Activated CD4-positive, alpha-beta T cell treated with anti-CD3 and anti-CD28 coated beads for 4 hours (primary cell): ENCODE measurements at regions not wholly inside any gene's neighbourhood (a gene's known extent, or its start where the extent isn't known, plus 50 kb on each side); places are given as distances from the start of the nearest gene placed in this dataset.

ENCODE experiments used
- DNase-seq, 2 donors: peaks; one replicate each; pipeline ENCODE4 v3.0.0-alpha.2; 2020

GRCh38 chr7:81648716-81649115 lies 121.1 kb downstream of the HGF start:
- no peak for DNase-seq

DNA sequence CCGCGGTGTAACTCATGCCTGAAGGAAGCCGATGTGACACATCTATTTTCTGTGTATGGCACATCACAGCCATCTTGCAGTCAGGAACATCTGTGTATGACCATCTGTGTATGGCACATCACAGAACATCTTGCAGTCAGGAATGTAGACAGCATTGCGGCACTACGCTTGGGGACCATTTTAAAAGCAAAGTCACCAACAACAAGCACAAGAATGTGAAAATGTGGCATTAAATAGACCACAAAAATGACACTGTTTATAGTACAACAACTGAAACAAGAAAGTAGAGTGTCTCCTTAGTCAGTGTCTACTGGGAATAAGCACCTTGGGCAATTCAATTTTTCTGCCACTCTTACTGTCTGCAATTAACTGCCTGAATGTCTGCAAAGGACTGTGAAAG lies 124.4 kb downstream of the HGF start:
- DNase-seq = no peak

GRCh38 chr7:81641873-81642272 lies 128.0 kb downstream of the HGF start:
- DNase-seq = no peak

DNA sequence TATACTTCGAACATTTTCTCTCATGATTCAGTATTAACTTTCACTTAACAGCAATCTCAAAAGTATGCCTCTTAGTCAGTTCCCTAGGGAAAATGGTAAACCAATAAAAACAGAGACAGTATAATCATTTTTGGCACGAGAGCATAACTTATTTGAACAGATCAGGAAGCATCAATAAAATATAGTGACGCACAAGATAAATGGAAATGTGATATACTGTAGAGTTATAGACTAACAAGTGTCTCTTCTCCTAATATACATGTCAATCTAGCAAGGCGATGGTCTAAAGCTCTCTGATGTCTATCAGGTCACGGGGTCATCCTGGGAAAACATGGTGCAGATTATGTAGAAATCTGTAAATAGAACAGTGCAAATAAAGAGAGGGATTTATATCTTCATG lies 131.6 kb downstream of the HGF start:
- DNase-seq = no peak

DNA sequence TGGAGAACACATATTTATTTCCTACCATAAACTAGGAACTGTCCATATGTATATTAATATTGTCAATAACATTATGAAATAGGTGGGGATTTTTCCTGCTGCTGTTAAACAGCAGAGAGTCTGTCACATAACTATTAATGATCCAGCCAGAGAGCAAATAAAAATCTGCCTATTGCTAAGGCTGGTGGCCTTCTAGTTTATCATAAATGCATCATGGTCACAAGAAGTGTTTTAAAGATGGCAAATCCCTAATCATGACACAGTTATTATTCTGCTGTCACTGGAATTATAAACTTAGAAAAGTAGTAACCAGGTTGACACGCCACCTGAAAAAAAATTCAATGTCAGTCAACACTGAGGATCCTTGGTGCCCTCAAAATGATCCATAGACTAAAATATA lies 132.3 kb downstream of the HGF start:
- DNase-seq = no peak

GRCh38 chr7:81632418-81632817 lies 137.4 kb downstream of the HGF start:
- no peak for DNase-seq

DNA sequence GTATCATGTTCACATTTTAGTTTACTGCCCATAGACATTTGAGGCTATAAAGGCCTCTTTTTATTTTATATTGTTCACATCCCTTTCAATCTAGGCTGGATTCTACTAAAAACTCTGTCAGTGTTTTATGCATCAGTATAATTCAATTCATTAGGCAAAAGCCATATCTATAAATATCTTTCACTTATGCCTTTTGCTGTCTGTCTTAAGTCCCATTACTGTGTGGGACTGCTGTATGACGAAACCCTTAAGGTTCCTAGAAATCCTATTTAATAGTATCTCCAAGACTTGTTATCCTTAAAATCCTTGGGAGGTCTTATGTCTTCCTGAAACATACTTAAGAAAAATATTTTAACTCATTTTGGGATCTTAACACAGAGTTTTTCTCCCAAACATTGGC lies 139.2 kb downstream of the HGF start:
- DNase-seq = no peak

- no peak for DNase-seq
These were observed 140.1 kb downstream of the HGF start for GRCh38 chr7:81629702-81630101.

DNA sequence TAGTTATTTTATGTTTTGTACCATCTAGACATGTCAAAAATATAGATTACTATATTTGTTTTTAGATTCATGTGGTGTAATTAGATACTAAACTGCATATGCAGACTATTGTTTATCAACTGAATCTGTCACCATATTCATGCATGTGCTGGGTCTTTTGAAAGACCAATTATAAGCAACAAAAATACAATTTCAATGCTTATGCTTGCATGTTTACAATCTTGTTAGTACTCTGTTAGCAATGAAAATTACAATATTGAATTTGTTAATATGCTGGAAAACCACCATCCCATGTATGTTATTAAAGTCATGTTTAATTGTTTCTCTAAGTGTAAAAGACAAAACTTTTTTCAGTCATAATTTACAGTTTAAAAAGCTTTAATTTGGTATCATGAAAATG lies 140.9 kb downstream of the HGF start:
- DNase-seq = no peak

DNA sequence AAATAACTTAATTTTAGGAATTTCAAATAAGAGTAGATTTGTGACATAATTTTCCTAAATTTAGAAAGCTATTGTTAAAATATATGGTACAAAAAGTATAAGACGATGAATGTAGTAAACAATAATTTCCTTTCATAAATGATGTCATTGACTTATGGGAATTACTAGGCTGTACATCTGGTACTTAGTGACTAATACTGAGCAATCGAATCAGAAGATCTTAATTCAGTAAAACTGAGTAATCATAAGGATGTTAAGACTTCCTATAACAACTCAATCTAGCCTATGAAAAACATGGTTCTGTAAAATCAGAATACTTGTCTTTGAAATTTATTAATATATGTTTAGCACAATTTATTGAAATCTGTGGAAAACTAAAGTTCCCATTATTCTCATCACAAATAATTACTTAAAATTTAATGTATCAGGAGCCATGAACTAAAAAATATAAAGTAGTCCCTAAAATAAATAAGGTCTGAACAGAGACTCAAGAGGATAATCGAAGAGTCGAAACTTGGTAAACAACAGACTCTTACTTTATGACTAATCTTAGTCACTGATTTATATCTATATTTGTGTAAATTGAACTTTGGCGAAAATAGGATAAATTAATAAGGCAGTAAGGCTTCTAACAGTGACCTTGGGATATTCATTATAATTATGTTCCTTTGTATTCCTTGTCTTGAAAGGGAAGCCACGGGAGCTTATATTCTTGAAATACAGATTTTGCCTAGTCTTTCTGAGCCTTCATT lies 142.1 kb downstream of the HGF start:
- DNase-seq = no peak

- no peak for DNase-seq
These were observed 143.8 kb downstream of the HGF start for GRCh38 chr7:81626008-81626407.

- DNase-seq = no peak
These were observed 144.9 kb downstream of the HGF start for GRCh38 chr7:81624650-81625631.

- DNase-seq = no peak
These were observed 145.7 kb downstream of the HGF start for GRCh38 chr7:81624021-81624592.

DNA sequence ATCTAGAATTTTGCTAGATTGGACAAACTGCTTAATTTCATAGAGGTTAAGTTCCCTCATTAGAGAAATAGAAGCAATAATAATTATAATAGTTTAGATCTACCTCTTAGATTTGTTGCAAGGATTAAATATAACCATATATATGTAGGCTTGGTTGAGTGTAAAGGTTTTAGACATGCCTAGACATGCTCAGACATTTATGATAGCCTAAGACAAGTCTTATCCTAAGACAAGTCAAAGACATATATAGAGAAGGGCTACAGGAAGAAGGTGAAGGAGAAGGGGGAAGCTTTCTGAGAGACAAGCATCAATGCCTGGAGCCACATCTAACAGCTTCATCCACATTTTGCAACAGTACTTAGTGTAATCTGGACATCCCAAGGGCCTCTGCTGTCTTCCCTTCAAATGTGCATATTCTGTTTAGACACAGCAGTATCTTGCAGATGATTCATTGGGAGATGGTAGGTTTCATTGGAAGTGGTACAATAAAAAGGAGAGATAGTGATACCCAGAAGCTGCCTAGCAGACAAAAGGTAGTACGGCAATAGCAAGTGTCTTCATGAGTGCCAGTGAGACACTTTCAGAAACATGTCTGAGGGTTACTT lies 146.5 kb downstream of the HGF start:
- no peak for DNase-seq

DNA sequence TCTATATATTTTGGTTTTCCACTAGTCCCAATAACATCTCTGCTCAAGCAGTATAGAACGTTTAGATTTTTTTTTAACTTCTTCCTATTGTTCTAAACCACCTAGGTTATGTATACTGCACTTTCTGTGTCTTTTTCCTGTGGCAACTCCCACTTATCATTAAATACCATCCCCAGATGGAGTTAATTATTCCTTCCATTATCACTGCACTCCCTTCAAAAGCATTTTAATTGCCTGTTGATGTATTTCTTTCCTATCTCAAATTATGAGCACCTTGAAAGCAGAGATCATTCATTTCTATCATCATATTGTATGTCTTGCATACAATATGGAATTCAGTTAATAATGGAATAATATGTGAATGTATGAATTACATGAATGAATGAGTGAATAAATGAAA lies 148.0 kb downstream of the HGF start:
- no peak for DNase-seq

DNA sequence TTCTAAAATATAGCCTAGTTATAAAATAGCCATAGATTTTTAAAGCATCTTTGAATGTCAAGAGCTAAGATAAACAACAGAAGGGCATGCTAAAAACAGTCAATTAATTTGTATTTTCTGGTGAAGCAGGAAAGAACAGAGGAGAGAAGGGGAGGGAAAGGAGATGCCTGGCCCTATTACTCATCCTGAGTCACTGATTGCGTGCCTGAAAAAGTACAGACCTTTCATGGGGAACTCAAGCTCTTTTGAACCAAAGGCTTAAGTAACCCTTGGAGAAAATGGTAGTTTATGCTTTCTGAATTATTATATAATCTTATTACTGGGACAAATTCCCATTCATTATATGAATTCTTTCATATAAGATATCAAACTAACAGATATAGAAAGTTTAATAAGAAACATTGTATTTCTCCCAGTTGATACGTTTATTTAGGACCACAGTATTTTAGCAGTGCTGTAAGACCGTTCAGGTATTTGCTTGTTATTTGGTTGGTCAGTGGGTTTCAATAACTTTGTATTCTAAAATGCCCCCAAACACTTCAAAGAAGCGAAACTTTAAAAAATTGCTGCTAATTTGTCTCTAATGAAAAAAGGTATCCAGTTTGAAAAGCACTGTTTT lies 151.3 kb downstream of the HGF start:
- no peak for DNase-seq

DNA sequence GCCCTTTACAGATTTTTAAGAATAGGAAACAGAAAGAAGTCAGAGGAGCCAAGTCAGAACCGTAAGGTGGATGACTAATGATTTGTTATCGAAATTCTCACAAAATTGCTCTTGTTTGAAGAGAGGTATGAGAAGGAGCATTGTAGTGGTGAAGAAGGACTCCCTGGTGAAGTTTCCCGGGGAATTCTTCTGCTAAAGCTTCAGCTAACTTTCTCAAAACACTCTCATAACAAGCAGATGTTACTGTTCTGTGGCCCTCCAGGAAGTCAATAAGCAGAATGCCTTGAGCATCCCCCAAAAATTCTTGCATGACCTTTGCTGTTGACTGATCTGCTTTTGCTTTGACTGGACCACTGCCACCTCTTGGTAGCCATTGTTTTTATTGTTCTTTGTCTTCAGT lies 152.9 kb downstream of the HGF start:
- no peak for DNase-seq

DNA sequence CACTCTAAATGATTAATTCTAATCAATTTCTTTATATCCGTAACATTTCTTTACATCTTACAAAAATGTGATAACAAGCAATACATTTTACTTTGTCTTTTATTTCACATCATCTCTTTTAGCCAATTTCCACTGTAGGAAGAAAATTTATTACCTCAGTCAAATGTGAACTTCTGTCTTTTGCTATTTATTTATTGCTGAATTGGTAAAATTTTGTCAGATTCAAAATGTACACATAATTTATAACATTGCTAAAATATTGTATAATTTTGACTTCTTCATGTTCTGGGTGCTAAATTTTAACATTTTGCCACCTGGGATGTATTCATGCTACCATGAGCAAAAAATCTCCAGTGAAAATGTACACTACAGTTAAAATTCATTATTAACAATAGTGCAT lies 158.0 kb downstream of the HGF start:
- DNase-seq = no peak

- peak in 1 of 2 donors; percentile 0 for DNase-seq
These were observed 158.8 kb downstream of the HGF start for GRCh38 chr7:81611040-81611439.

DNA sequence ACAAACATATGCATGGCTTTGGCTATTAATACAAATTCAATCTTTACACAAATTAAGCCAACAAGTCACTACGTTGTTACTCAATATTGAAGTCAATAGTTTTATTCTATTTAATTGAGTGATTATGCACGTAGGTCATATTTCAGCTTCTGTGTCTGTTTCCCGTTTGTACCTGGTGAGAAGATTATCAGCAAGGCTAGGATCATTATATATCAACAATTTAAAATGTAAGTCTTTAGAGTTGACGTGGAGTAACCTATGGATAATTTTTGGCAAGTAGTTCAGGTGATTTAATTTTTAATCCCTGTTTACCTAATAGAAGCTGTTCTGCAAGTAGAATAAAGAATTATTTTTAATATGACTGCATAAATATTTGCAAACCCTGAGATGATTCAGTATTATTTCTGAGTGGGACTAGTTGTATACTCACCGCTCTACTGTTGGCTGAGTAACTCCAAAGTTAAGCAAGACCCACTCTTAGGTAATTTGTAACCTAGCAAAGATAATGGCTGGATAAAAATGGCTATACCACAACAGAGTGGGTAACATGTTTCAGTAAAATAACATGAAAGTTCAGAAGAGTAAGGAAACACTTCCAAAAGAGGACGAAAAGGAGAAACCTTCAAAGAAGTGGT lies 161.0 kb downstream of the HGF start:
- no peak for DNase-seq

DNA sequence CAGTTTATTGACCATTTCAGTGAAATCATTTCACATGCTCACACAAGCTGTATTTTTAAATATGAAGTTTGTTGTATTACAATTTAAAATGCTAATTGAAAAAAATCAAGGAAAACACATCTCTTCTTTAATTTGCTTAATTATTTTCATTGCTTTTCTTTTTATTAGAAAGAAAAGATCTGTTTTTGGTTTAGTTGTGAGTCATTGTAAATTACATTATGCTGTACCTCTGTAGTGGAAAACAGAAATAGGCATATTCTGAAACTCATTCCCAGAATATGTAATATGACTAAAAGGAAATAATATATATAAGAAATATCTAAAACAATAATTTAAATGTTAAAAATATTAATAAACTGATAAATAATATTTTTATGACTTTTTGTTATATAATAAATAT lies 161.9 kb downstream of the HGF start:
- no peak for DNase-seq

DNA sequence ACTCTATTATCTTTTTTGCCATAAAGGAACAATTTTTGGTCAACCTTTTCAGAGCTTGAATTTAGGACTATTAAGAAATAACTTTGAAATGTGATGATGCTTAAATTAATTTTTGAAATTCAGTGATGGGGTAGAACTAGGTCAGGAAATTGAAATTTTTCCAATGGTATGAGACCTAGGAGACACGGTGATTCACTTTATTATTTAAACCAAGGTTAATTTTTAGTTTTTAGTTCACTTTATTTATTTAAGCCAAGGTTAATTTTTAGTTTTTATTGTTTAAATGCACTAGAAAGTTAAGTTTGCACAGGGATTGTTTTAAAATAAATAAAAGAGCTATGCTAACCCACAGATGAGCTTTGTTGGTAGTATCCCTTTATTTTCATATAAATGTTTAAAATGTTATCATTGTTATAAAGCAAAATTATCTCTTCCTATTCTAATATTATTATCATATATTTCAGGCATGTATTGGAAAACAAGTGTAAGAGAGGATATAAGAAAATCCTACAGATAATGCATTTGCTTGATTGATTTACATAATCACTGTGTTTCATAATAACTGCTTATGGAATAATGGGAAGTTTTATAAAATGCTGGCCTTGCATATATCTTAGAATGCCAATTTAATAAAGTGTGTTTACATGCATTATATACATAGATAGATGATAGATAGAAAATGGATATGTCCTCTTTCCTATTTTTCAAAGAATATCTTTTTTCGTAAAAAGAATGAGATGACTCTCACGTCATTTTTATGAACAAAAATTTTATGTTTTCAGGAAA lies 163.6 kb downstream of the HGF start:
- no peak for DNase-seq
